ENCODE measurements at regions not wholly inside any gene's neighbourhood (a gene's known extent, or its start where the extent isn't known, plus 50 kb on each side); places are given as distances from the start of the nearest gene placed in this dataset.

DNA sequence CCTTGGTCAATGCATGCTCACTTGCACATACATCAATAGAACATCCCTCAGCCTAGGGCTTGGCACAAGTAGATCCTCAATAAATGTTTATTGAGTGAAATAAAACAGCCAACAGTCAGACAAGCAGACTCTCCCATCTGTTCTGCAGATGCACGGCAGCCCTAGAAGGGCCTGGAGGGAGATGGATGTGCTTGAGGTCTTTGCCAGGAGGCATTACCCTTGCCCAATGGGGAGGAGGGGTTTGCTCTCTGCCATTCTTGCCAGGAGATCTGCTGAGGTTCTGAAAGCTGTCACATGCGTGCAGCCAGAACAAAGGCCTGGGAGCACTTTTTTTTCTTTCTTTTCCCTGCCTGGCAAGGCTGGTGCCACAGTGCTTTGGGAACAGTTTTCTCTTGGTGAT, 349.3 kb upstream of the THRB start:
- no peak overlapping the region for H3K27ac ChIP-seq (ENCODE audit: low read depth, low read length)
- no peak overlapping the region for H3K4me3 ChIP-seq (ENCODE audit: low read depth in 1 of 5, low read length in 5 of 5)
- no peaks in the 10 kb centered on the region for H3K27me3 ChIP-seq (ENCODE audit: control insufficient read depth in 5 of 5, insufficient read depth in 4 of 5, low read length in 5 of 5)
- H3K36me3 ChIP-seq (ENCODE audit: control insufficient read depth in 5 of 5, insufficient read depth in 5 of 5, low read length in 5 of 5), result no peaks in the 10 kb centered on the region
- no peaks in the 10 kb centered on the region for H3K4me1 ChIP-seq (ENCODE audit: control insufficient read depth in 5 of 5, insufficient read depth in 5 of 5, low read length in 5 of 5)
- H3K9me3 ChIP-seq (ENCODE audit: control insufficient read depth in 5 of 5, low read length in 5 of 5), result no peaks in the 10 kb centered on the region
- H3K9ac ChIP-seq (ENCODE audit: low read length in 5 of 5), result no peak overlapping the region

DNA sequence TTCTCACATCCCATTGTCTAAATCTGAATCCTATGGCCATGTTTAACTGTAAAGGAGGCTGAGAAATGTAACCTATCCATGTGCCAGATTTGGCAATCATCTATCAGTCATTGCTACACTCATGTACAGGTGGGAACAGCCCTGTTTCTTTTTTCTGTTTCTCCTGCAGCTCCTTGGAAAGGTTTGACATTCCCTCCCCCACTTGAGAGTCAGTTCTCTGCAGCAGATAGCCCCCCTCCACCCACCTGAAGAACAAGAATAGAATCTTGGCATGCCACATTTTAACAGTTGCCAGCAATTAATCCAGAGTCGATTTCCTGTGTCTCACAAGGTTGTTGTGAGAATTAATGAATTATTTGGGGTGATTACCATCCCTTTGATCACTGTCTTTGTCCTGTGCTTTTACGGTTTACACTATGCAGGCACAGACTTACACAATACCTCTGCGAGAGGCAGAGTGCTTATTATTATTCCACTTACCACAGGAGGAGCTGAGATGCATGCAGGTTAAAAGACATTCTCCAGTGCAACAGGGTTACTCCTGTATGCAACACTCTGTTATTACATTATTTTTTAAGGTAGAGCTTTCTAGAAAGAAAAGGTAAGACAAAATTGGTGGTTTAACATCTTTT, 351.0 kb upstream of the THRB start:
- no peaks in the 10 kb centered on the region for H3K36me3 ChIP-seq (ENCODE audit: control insufficient read depth in 5 of 5, insufficient read depth in 5 of 5, low read length in 5 of 5)
- no peak overlapping the region for H3K27ac ChIP-seq (ENCODE audit: low read depth, low read length)
- no peak overlapping the region for H3K9ac ChIP-seq (ENCODE audit: low read length in 5 of 5)
- no peaks in the 10 kb centered on the region for H3K9me3 ChIP-seq (ENCODE audit: control insufficient read depth in 5 of 5, low read length in 5 of 5)
- no peaks in the 10 kb centered on the region for H3K4me1 ChIP-seq (ENCODE audit: control insufficient read depth in 5 of 5, insufficient read depth in 5 of 5, low read length in 5 of 5)
- H3K4me3 ChIP-seq (ENCODE audit: low read depth in 1 of 5, low read length in 5 of 5), result no peak overlapping the region
- H3K27me3 ChIP-seq (ENCODE audit: control insufficient read depth in 5 of 5, insufficient read depth in 4 of 5, low read length in 5 of 5), result no peaks in the 10 kb centered on the region

DNA sequence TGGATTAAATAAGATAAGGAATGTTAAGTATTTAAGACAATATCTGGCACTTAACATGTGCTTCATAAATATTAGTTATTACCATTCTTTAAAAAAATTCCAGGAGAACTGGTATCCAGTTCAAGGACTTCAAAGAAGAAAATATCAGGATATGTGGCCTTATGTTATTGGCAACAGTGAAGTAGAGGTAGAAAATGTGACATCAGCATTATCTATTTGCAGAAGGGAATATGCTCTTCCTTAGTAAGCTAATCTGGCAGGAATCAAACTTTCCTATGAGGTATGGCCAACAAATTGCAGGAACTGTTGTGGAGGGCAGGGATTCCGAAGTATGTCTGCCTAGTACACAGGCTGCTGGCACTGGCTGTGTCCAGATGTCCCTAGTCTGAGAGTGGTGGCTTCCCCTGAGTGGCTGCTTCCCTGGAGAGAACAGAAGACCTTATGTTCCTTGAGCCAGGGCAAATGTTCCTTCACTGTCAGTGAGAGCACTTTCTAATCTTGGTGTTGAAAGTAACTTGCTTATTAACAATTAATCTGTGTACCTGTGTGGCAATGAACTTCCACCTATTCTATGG, 351.7 kb upstream of the THRB start:
- no peak overlapping the region for H3K4me3 ChIP-seq (ENCODE audit: low read depth in 1 of 5, low read length in 5 of 5)
- H3K9me3 ChIP-seq (ENCODE audit: control insufficient read depth in 5 of 5, low read length in 5 of 5), result no peaks in the 10 kb centered on the region
- no peaks in the 10 kb centered on the region for H3K36me3 ChIP-seq (ENCODE audit: control insufficient read depth in 5 of 5, insufficient read depth in 5 of 5, low read length in 5 of 5)
- no peaks in the 10 kb centered on the region for H3K4me1 ChIP-seq (ENCODE audit: control insufficient read depth in 5 of 5, insufficient read depth in 5 of 5, low read length in 5 of 5)
- H3K27me3 ChIP-seq (ENCODE audit: control insufficient read depth in 5 of 5, insufficient read depth in 4 of 5, low read length in 5 of 5), result no peaks in the 10 kb centered on the region
- H3K27ac ChIP-seq (ENCODE audit: low read depth, low read length), result no peak overlapping the region
- no peak overlapping the region for H3K9ac ChIP-seq (ENCODE audit: low read length in 5 of 5)

DNA sequence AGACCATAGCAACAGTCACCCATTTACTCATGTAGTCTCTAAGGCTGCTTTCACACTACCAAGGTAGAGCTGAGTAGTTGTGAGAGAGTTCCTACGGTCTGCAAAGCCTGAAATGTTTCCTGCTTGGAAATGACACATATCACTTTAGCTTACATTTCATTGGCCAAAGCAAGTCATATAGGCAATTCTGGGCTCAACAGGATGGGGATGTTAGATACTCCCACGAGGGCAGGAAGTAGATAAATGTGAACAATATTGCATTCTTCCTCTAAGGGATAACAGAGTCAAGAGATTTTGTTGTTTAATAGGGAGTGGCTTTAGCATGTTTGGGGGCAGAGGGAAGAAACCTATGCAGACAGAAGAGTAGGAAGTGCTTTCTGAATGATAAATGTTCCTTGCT, 355.6 kb upstream of the THRB start:
- H3K27ac ChIP-seq (ENCODE audit: low read depth, low read length), result no peak overlapping the region
- H3K9ac ChIP-seq (ENCODE audit: low read length in 5 of 5), result no peak overlapping the region
- no peaks in the 10 kb centered on the region for H3K9me3 ChIP-seq (ENCODE audit: control insufficient read depth in 5 of 5, low read length in 5 of 5)
- H3K4me1 ChIP-seq (ENCODE audit: control insufficient read depth in 5 of 5, insufficient read depth in 5 of 5, low read length in 5 of 5), result no peaks in the 10 kb centered on the region
- H3K4me3 ChIP-seq (ENCODE audit: low read depth in 1 of 5, low read length in 5 of 5), result no peak overlapping the region
- H3K36me3 ChIP-seq (ENCODE audit: control insufficient read depth in 5 of 5, insufficient read depth in 5 of 5, low read length in 5 of 5), result no peaks in the 10 kb centered on the region
- H3K27me3 ChIP-seq (ENCODE audit: control insufficient read depth in 5 of 5, insufficient read depth in 4 of 5, low read length in 5 of 5), result no peaks in the 10 kb centered on the region

DNA sequence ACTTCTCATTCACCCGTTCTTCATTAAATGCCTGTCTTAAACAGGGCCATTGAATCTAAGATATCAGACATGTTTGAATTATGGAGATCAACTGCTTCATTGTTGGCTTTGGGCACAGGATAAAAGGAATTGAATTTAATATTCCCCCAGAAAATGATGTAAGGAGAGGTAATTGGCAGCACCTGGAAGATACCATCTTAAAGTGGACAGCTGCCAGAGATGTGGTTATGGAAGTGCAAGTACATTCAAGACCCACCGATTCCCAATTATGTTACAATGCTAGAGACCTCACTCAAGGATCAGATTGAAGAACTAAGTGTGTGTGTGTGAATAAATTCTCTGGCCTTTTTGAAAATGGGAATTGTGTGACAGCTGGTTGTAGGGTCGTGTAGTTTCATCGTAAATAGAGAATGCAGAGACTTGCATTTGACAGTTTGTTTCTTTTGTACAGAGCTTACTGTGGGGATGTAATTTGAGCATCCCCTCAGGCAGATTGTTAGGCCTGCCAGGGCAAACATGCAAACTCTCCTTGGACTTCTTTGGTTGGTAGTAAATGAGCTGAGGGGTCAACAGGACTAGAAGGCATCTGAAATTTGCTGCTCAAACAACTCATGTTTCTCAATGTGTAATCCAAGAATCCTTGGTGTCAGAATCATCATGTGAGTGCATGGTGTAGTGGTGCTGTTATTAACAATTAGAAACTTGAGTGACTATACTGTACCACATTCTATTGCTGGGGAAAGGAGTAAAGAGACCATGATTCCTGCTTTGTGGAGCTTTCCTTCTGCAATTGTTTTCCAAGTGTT, 359.2 kb upstream of the THRB start:
- Histone ChIP-seq H3K36me3 (ENCODE audit: control insufficient read depth in 5 of 5, insufficient read depth in 5 of 5, low read length in 5 of 5) (no peaks in the 10 kb centered on the region), H3K27ac (ENCODE audit: low read depth, low read length) (no peak overlapping the region), H3K9ac (ENCODE audit: low read length in 5 of 5) (no peak overlapping the region), H3K4me1 (ENCODE audit: control insufficient read depth in 5 of 5, insufficient read depth in 5 of 5, low read length in 5 of 5) (no peaks in the 10 kb centered on the region), H3K27me3 (ENCODE audit: control insufficient read depth in 5 of 5, insufficient read depth in 4 of 5, low read length in 5 of 5) (no peaks in the 10 kb centered on the region), H3K9me3 (ENCODE audit: control insufficient read depth in 5 of 5, low read length in 5 of 5) (no peaks in the 10 kb centered on the region), H3K4me3 (ENCODE audit: low read depth in 1 of 5, low read length in 5 of 5) (no peak overlapping the region)

DNA sequence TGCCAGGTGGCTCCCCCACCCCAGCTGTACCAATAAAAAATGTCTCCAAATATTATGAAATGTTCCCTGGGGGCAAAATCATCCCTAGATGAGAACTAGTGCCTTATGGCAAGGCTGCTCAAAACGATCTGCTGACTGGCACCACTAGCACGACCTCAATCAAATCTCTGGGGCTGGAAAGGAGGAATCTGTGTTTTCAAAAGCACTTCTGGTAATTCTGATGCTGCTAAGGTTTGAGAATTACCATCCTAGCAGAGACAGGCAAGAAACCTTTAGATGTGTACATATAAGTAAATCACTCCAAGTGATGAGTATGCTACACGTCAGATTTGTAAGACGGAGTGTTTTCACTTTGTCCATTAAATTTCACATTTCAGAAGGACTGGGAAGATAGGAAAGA, 360.1 kb upstream of the THRB start:
- Histone ChIP-seq H3K27ac (ENCODE audit: low read depth, low read length) (no peak overlapping the region), H3K9me3 (ENCODE audit: control insufficient read depth in 5 of 5, low read length in 5 of 5) (no peaks in the 10 kb centered on the region), H3K4me1 (ENCODE audit: control insufficient read depth in 5 of 5, insufficient read depth in 5 of 5, low read length in 5 of 5) (no peaks in the 10 kb centered on the region), H3K9ac (ENCODE audit: low read length in 5 of 5) (no peak overlapping the region), H3K27me3 (ENCODE audit: control insufficient read depth in 5 of 5, insufficient read depth in 4 of 5, low read length in 5 of 5) (no peaks in the 10 kb centered on the region), H3K36me3 (ENCODE audit: control insufficient read depth in 5 of 5, insufficient read depth in 5 of 5, low read length in 5 of 5) (no peaks in the 10 kb centered on the region), H3K4me3 (ENCODE audit: low read depth in 1 of 5, low read length in 5 of 5) (no peak overlapping the region)

DNA sequence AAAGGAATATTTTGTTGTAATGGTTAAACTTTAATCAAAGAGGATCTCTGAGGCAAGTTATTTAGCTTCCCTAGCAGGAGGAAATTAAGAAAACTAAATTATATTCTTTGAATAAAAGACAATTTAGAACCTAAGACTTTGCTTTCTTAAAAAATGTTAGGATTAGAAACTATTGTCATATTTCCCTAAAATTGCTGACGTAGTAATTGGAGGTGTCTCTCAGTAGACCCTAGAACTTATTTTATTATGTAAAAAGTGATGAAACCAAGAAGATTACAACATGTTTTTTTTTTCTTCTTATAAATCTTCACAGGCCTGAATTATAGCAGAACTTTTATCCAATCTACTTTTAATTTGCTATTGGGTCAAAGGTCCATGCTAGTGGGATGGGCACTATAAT, 363.3 kb upstream of the THRB start:
- Histone ChIP-seq H3K4me1 (ENCODE audit: control insufficient read depth in 5 of 5, insufficient read depth in 5 of 5, low read length in 5 of 5) (no peaks in the 10 kb centered on the region), H3K36me3 (ENCODE audit: control insufficient read depth in 5 of 5, insufficient read depth in 5 of 5, low read length in 5 of 5) (no peaks in the 10 kb centered on the region), H3K4me3 (ENCODE audit: low read depth in 1 of 5, low read length in 5 of 5) (no peak overlapping the region), H3K27ac (ENCODE audit: low read depth, low read length) (no peak overlapping the region), H3K27me3 (ENCODE audit: control insufficient read depth in 5 of 5, insufficient read depth in 4 of 5, low read length in 5 of 5) (no peaks in the 10 kb centered on the region), H3K9ac (ENCODE audit: low read length in 5 of 5) (no peak overlapping the region), H3K9me3 (ENCODE audit: control insufficient read depth in 5 of 5, low read length in 5 of 5) (no peaks in the 10 kb centered on the region)

DNA sequence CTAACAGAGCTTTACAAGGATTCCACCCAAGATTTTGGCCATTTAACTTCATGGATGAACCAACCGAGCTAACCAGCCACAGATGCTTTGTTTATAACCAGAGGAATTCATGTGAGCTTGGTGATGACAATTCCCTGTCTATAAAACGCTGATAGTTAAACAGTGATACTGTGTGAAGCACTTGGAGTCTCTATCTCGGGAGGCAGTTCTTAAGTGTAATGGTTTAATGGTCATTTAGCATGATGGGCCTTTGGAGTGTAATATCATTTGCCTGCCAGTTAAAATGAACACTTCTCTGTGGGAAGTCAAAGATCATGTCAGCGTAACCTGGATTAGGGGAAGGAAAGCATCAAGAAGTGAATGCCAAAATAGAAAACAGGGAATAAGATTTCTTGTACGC, 368.6 kb upstream of the THRB start:
- Histone ChIP-seq H3K4me1 (ENCODE audit: control insufficient read depth in 5 of 5, insufficient read depth in 5 of 5, low read length in 5 of 5) (no peaks in the 10 kb centered on the region), H3K4me3 (ENCODE audit: low read depth in 1 of 5, low read length in 5 of 5) (no peak overlapping the region)

DNA sequence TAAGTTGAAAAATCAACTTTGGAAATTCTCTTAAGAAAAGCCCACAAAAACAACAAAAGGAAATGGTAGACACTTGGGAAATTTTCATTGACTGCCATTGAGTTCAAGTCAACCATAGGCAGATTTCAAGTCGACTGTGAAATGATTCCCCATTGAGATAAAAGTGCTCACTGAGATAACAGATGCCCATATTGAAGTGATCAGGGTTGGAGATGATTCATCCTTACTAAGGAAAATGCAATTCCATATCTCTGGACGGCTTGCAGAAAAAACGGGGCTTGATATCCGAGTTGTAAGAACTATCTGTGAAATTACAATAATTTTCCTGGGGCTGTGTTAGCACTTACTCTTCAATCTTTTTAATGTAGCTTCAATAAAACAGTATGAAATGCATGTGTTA, 373.1 kb upstream of the THRB start:
- no peaks in the 10 kb centered on the region for H3K9me3 ChIP-seq (ENCODE audit: control insufficient read depth in 5 of 5, low read length in 5 of 5)
- H3K4me3 ChIP-seq (ENCODE audit: low read depth in 1 of 5, low read length in 5 of 5), result no peak overlapping the region
- H3K4me1 ChIP-seq (ENCODE audit: control insufficient read depth in 5 of 5, insufficient read depth in 5 of 5, low read length in 5 of 5), result no peaks in the 10 kb centered on the region
- H3K9ac ChIP-seq (ENCODE audit: low read length in 5 of 5), result no peak overlapping the region
- H3K27ac ChIP-seq (ENCODE audit: low read depth, low read length), result no peak overlapping the region
- no peaks in the 10 kb centered on the region for H3K36me3 ChIP-seq (ENCODE audit: control insufficient read depth in 5 of 5, insufficient read depth in 5 of 5, low read length in 5 of 5)
- H3K27me3 ChIP-seq (ENCODE audit: control insufficient read depth in 5 of 5, insufficient read depth in 4 of 5, low read length in 5 of 5), result no peaks in the 10 kb centered on the region

More for the DNA sequence above, 368.6 kb upstream of the THRB start:
- H3K27me3 ChIP-seq (ENCODE audit: control insufficient read depth in 5 of 5, insufficient read depth in 4 of 5, low read length in 5 of 5), result no peaks in the 10 kb centered on the region
- H3K27ac ChIP-seq (ENCODE audit: low read depth, low read length), result no peak overlapping the region
- no peaks in the 10 kb centered on the region for H3K9me3 ChIP-seq (ENCODE audit: control insufficient read depth in 5 of 5, low read length in 5 of 5)
- H3K9ac ChIP-seq (ENCODE audit: low read length in 5 of 5), result no peak overlapping the region
- H3K36me3 ChIP-seq (ENCODE audit: control insufficient read depth in 5 of 5, insufficient read depth in 5 of 5, low read length in 5 of 5), result no peaks in the 10 kb centered on the region

DNA sequence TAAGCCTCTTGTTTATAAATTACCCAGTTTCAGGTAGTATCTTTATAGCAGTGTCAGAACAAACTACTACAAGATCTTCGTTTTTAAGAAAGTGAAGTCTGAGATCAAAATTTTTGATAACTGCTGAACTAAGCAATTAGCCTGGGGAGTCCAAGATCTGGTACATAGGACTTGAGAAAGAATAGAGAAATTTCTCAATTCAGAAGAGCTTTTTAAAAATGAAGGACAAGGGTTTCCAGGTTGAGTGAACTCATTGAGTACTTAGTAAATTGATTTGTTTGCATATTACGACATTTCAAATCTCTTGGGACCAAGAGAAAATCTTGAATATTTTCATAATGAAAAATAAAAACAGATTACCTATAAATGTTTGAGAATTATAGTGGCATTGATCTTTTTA, 386.6 kb upstream of the THRB start:
- H3K27ac ChIP-seq (ENCODE audit: low read depth, low read length), result no peak overlapping the region
- H3K27me3 ChIP-seq (ENCODE audit: control insufficient read depth in 5 of 5, insufficient read depth in 4 of 5, low read length in 5 of 5), result no peaks in the 10 kb centered on the region
- H3K9me3 ChIP-seq (ENCODE audit: control insufficient read depth in 5 of 5, low read length in 5 of 5), result no peaks in the 10 kb centered on the region
- no peaks in the 10 kb centered on the region for H3K4me1 ChIP-seq (ENCODE audit: control insufficient read depth in 5 of 5, insufficient read depth in 5 of 5, low read length in 5 of 5)
- no peak overlapping the region for H3K4me3 ChIP-seq (ENCODE audit: low read depth in 1 of 5, low read length in 5 of 5)
- H3K36me3 ChIP-seq (ENCODE audit: control insufficient read depth in 5 of 5, insufficient read depth in 5 of 5, low read length in 5 of 5), result no peaks in the 10 kb centered on the region
- H3K9ac ChIP-seq (ENCODE audit: low read length in 5 of 5), result no peak overlapping the region
